ENCODE measurements at regions not wholly inside any gene's neighbourhood (a gene's known extent, or its start where the extent isn't known, plus 50 kb on each side); places are given as distances from the start of the nearest gene placed in this dataset.

GRCh38 chr5:68446070-68446357, 230.5 kb downstream of the PIK3R1 start:
- H3K4me1 ChIP-seq (ENCODE audit: control insufficient read depth, insufficient read depth, low read length): no peaks in the 10 kb centered on the region
- no peaks in the 10 kb centered on the region for H3K9me3 ChIP-seq (ENCODE audit: control insufficient read depth, insufficient read depth, low read depth, low read length)
- TF ChIP-seq ZNF558 (tag by site-specific recombination; IDR thresholded peaks at IDR 0.05) (no peak), PRDM2 (tag by site-specific recombination; IDR thresholded peaks at IDR 0.05; ENCODE audit: borderline replicate concordance) (no peak), HOXA7 (CRISPR knock-in tag; IDR thresholded peaks at IDR 0.05; ENCODE audit: borderline replicate concordance) (no peak), INSM2 (tag by site-specific recombination; IDR thresholded peaks at IDR 0.05) (no peak), ZBTB26 (tag by site-specific recombination; optimal IDR thresholded peaks at IDR 0.05) (no peak), ZNF473 (tag by site-specific recombination; IDR thresholded peaks at IDR 0.05) (no peak), ZNF548 (tag by site-specific recombination; IDR thresholded peaks at IDR 0.05) (no peak), ZNF621 (tag by site-specific recombination; IDR thresholded peaks at IDR 0.05) (no peak), ZNF354C (tag by site-specific recombination; IDR thresholded peaks at IDR 0.05; ENCODE audit: borderline replicate concordance, low read depth) (no peak), HOXC10 (CRISPR knock-in tag; IDR thresholded peaks at IDR 0.05) (no peak), ZNF211 (tag by site-specific recombination; IDR thresholded peaks at IDR 0.05; ENCODE audit: low read depth) (no peak), KLF10 (tag by site-specific recombination; IDR thresholded peaks at IDR 0.05) (no peak), MYNN (tag by site-specific recombination; IDR thresholded peaks at IDR 0.05; ENCODE audit: borderline replicate concordance) (no peak), BCL11A (tag by site-specific recombination; IDR thresholded peaks at IDR 0.05; ENCODE audit: low read depth) (no peak)
- no peak overlapping the region for H3K27ac ChIP-seq (ENCODE audit: extremely low read depth, low read depth, low read length)
- POLR2A ChIA-PET: no interaction called here
- H3K36me3 ChIP-seq (ENCODE audit: control insufficient read depth in 2 of 2, insufficient read depth in 1 of 2, low read length in 2 of 2): no peaks in the 10 kb centered on the region
- CTCF ChIA-PET: no interaction called here
- H3K4me3 ChIP-seq (ENCODE audit: low read depth, low read length): no peak overlapping the region

- ChIA-PET CTCF (no interaction called here), POLR2A (no interaction called here)
- Histone ChIP-seq H3K4me3 (ENCODE audit: low read depth, low read length) (no peak overlapping the region), H3K36me3 (ENCODE audit: control insufficient read depth in 2 of 2, insufficient read depth in 1 of 2, low read length in 2 of 2) (no peaks in the 10 kb centered on the region), H3K27ac (ENCODE audit: extremely low read depth, low read depth, low read length) (no peak overlapping the region), H3K9me3 (ENCODE audit: control insufficient read depth, insufficient read depth, low read depth, low read length) (no peaks in the 10 kb centered on the region), H3K4me1 (ENCODE audit: control insufficient read depth, insufficient read depth, low read length) (no peaks in the 10 kb centered on the region)
- no peak for TF ChIP-seq ZNF362 (tag by site-specific recombination; IDR thresholded peaks at IDR 0.05)
- no peak for TF ChIP-seq ZBTB17 (tag by site-specific recombination; IDR thresholded peaks at IDR 0.05)
- TF ChIP-seq ZNF175 (tag by site-specific recombination; IDR thresholded peaks at IDR 0.05): no peak
- TF ChIP-seq ZNF658 (tag by site-specific recombination; IDR thresholded peaks at IDR 0.05): no peak
- TF ChIP-seq ZXDB (tag by site-specific recombination; IDR thresholded peaks at IDR 0.05): no peak
- no peak for TF ChIP-seq WT1 (tag by site-specific recombination; IDR thresholded peaks at IDR 0.05)
- TF ChIP-seq ZFP3 (tag by site-specific recombination; IDR thresholded peaks at IDR 0.05; ENCODE audit: low read depth): no peak
- no peak for TF ChIP-seq ZNF26 (tag by site-specific recombination; IDR thresholded peaks at IDR 0.05)
Measured at GRCh38 chr5:68446487-68446894, 230.9 kb downstream of the PIK3R1 start.
